ENCODE measurements at regions not wholly inside any gene's neighbourhood (a gene's known extent, or its start where the extent isn't known, plus 50 kb on each side); places are given as distances from the start of the nearest gene placed in this dataset.

GRCh38 chr2:41904459-41904858 is 143.4 kb upstream of the PKDCC start:
- TF ChIP-seq, protein P1, sequence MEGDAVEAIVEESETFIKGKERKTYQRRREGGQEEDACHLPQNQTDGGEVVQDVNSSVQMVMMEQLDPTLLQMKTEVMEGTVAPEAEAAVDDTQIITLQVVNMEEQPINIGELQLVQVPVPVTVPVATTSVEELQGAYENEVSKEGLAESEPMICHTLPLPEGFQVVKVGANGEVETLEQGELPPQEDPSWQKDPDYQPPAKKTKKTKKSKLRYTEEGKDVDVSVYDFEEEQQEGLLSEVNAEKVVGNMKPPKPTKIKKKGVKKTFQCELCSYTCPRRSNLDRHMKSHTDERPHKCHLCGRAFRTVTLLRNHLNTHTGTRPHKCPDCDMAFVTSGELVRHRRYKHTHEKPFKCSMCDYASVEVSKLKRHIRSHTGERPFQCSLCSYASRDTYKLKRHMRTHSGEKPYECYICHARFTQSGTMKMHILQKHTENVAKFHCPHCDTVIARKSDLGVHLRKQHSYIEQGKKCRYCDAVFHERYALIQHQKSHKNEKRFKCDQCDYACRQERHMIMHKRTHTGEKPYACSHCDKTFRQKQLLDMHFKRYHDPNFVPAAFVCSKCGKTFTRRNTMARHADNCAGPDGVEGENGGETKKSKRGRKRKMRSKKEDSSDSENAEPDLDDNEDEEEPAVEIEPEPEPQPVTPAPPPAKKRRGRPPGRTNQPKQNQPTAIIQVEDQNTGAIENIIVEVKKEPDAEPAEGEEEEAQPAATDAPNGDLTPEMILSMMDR (IDR thresholded peaks at IDR 0.05; ENCODE audit: low read depth, low read length, missing input control): no peak
- TF ChIP-seq FOXA1 (IDR thresholded peaks at IDR 0.05): no peak
- TF ChIP-seq YY1 (IDR thresholded peaks at IDR 0.05): no peak
- TF ChIP-seq, protein P2, sequence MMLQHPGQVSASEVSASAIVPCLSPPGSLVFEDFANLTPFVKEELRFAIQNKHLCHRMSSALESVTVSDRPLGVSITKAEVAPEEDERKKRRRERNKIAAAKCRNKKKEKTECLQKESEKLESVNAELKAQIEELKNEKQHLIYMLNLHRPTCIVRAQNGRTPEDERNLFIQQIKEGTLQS (IDR thresholded peaks at IDR 0.05): no peak
- no peak for TF ChIP-seq GABPA (IDR thresholded peaks at IDR 0.05 in 1 of 2, conservative IDR thresholded peaks at IDR 0.05 in 1 of 2)
- no peak for TF ChIP-seq TAF1 (conservative IDR thresholded peaks at IDR 0.05)
- no peak for TF ChIP-seq JUND (IDR thresholded peaks at IDR 0.05)
- TF ChIP-seq SP1 (IDR thresholded peaks at IDR 0.05): no peak
- no peak for TF ChIP-seq RAD21 (IDR thresholded peaks at IDR 0.05)
- no peak for TF ChIP-seq RXRA (IDR thresholded peaks at IDR 0.05)
- TF ChIP-seq, protein P3, sequence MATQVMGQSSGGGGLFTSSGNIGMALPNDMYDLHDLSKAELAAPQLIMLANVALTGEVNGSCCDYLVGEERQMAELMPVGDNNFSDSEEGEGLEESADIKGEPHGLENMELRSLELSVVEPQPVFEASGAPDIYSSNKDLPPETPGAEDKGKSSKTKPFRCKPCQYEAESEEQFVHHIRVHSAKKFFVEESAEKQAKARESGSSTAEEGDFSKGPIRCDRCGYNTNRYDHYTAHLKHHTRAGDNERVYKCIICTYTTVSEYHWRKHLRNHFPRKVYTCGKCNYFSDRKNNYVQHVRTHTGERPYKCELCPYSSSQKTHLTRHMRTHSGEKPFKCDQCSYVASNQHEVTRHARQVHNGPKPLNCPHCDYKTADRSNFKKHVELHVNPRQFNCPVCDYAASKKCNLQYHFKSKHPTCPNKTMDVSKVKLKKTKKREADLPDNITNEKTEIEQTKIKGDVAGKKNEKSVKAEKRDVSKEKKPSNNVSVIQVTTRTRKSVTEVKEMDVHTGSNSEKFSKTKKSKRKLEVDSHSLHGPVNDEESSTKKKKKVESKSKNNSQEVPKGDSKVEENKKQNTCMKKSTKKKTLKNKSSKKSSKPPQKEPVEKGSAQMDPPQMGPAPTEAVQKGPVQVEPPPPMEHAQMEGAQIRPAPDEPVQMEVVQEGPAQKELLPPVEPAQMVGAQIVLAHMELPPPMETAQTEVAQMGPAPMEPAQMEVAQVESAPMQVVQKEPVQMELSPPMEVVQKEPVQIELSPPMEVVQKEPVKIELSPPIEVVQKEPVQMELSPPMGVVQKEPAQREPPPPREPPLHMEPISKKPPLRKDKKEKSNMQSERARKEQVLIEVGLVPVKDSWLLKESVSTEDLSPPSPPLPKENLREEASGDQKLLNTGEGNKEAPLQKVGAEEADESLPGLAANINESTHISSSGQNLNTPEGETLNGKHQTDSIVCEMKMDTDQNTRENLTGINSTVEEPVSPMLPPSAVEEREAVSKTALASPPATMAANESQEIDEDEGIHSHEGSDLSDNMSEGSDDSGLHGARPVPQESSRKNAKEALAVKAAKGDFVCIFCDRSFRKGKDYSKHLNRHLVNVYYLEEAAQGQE (IDR thresholded peaks at IDR 0.05): no peak
- TF ChIP-seq, protein P4, sequence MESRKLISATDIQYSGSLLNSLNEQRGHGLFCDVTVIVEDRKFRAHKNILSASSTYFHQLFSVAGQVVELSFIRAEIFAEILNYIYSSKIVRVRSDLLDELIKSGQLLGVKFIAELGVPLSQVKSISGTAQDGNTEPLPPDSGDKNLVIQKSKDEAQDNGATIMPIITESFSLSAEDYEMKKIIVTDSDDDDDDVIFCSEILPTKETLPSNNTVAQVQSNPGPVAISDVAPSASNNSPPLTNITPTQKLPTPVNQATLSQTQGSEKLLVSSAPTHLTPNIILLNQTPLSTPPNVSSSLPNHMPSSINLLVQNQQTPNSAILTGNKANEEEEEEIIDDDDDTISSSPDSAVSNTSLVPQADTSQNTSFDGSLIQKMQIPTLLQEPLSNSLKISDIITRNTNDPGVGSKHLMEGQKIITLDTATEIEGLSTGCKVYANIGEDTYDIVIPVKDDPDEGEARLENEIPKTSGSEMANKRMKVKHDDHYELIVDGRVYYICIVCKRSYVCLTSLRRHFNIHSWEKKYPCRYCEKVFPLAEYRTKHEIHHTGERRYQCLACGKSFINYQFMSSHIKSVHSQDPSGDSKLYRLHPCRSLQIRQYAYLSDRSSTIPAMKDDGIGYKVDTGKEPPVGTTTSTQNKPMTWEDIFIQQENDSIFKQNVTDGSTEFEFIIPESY (IDR thresholded peaks at IDR 0.05): no peak
- no peak for TF ChIP-seq MAX (IDR thresholded peaks at IDR 0.05)
- TF ChIP-seq EGR1 (IDR thresholded peaks at IDR 0.05; ENCODE audit: low read depth in 2 of 2): no peak
